ENCODE measurements at regions not wholly inside any gene's neighbourhood (a gene's known extent, or its start where the extent isn't known, plus 50 kb on each side); places are given as distances from the start of the nearest gene placed in this dataset.

DNA sequence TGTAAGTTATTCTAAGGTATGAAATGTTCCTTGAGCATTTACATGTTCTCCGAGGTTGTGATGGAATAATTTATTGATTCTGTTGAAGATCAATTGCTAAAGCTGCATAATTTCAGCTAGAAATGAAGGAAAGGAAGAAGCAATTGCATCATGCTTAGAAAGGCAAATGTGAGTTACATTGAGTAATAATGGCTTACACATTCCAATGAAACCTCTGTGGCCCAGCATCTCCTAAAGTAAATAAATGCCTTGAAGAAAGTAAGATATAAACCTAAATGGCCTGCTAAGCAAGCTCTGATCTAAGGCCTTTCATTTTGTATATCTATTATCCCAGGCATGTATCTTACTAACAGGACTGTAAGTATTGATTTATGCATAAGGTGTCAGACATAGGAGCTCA, 677.3 kb upstream of the RGMB start:
- TF ChIP-seq, protein P1, sequence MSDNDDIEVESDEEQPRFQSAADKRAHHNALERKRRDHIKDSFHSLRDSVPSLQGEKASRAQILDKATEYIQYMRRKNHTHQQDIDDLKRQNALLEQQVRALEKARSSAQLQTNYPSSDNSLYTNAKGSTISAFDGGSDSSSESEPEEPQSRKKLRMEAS (IDR thresholded peaks at IDR 0.05) = no peak
- no peak for TF ChIP-seq POLR2A (IDR thresholded peaks at IDR 0.05; ENCODE audit: control extremely low read depth in 1 of 2, low read depth in 2 of 2, low read length in 2 of 2)
- TF ChIP-seq, protein P2, sequence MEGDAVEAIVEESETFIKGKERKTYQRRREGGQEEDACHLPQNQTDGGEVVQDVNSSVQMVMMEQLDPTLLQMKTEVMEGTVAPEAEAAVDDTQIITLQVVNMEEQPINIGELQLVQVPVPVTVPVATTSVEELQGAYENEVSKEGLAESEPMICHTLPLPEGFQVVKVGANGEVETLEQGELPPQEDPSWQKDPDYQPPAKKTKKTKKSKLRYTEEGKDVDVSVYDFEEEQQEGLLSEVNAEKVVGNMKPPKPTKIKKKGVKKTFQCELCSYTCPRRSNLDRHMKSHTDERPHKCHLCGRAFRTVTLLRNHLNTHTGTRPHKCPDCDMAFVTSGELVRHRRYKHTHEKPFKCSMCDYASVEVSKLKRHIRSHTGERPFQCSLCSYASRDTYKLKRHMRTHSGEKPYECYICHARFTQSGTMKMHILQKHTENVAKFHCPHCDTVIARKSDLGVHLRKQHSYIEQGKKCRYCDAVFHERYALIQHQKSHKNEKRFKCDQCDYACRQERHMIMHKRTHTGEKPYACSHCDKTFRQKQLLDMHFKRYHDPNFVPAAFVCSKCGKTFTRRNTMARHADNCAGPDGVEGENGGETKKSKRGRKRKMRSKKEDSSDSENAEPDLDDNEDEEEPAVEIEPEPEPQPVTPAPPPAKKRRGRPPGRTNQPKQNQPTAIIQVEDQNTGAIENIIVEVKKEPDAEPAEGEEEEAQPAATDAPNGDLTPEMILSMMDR (IDR thresholded peaks at IDR 0.05; ENCODE audit: control extremely low read depth in 1 of 3, insufficient read depth in 1 of 3, low read depth in 1 of 3, low read length in 3 of 3) = no peak
- TF ChIP-seq CBX5 (IDR thresholded peaks at IDR 0.05; ENCODE audit: low read depth, low read length) = no peak
- no peak for TF ChIP-seq SIX5 (IDR thresholded peaks at IDR 0.05; ENCODE audit: low read depth, low read length)
- TF ChIP-seq EGR1 (IDR thresholded peaks at IDR 0.05; ENCODE audit: borderline replicate concordance, low read depth, low read length) = no peak
- TF ChIP-seq TBP (IDR thresholded peaks at IDR 0.05; ENCODE audit: low read depth, low read length) = no peak
- TF ChIP-seq EP300 (IDR thresholded peaks at IDR 0.05; ENCODE audit: borderline replicate concordance in 1 of 2, low read depth in 2 of 2, low read length in 2 of 2) = no peak
- no peak for TF ChIP-seq BRCA1 (IDR thresholded peaks at IDR 0.05; ENCODE audit: low read depth, low read length)
- TF ChIP-seq NRF1 (IDR thresholded peaks at IDR 0.05; ENCODE audit: low read depth, low read length) = no peak

Measured in H1 (cell line).